PC-9 (cell line): ENCODE measurements at regions not wholly inside any gene's neighbourhood (a gene's known extent, or its start where the extent isn't known, plus 50 kb on each side); places are given as distances from the start of the nearest gene placed in this dataset.

Source experiments
- BruUV-seq: library from RNA; stranded (reverse); fragments of 400-500 nt; replicated peaks from 2 replicates; lab custom pipeline; 2021; lab: Mats Ljungman, UMichigan
- CTCF ChIA-PET: fragments of 300-600 bp; sonication (Branson Sonifier 250); formaldehyde crosslinking; loops from one replicate; lab custom pipeline; 2022; ENCODE audit warnings: antibody characterized with exemption; lab: Charles Lee
- POLR2A ChIA-PET: fragments of 300-600 bp; sonication (Branson Sonifier 250); formaldehyde crosslinking; loops from one replicate; lab custom pipeline; 2022; ENCODE audit warnings: antibody characterized with exemption; ENCODE audit not compliant: unreplicated experiment; lab: Charles Lee
- DNase-seq, 2 experiments: peaks; one replicate each; pipeline versions ENCODE4 v3.0.0 to v3.0.0-alpha.2; 2015 to 2022; ENCODE audit warnings: mixed read lengths in 1 of 2
- H2AFZ ChIP-seq: fragments of 200-600 bp; sonication (generic); 2 replicates; pipeline ENCODE4 v1.8.1; 2017; ENCODE audit warnings: antibody characterized with exemption
- H3F3A ChIP-seq: fragments of 200-600 bp; sonication (generic); 2 replicates; pipeline ENCODE4 v1.8.1; 2017; ENCODE audit warnings: antibody characterized with exemption, mild to moderate bottlenecking, low read depth; ENCODE audit not compliant: insufficient read depth
- H3K27ac ChIP-seq: fragments of 200-600 bp; sonication (generic); 2 replicates; pipeline ENCODE4 v1.6.1; 2016; ENCODE audit warnings: mixed run types
- H3K27me3 ChIP-seq: fragments of 200-600 bp; sonication (generic); 2 replicates; pipeline ENCODE4 v1.6.1; 2016; ENCODE audit warnings: low read depth, mixed run types; ENCODE audit not compliant: insufficient read depth
- H3K36me3 ChIP-seq: fragments of 200-600 bp; sonication (generic); 2 replicates; pipeline ENCODE4 v1.6.1; 2016; ENCODE audit warnings: low read depth, mixed run types
- H3K4me1 ChIP-seq: fragments of 200-600 bp; sonication (generic); replicated peaks from 2 replicates; pipeline ENCODE4 v1.6.1; 2016; ENCODE audit warnings: mixed run types; ENCODE audit not compliant: insufficient read depth
- H3K4me2 ChIP-seq: fragments of 200-600 bp; sonication (generic); 2 replicates; pipeline ENCODE4 v1.6.1; 2017; ENCODE audit warnings: mixed run types
- H3K4me3 ChIP-seq: fragments of 200-600 bp; sonication (generic); 2 replicates; pipeline ENCODE4 v1.6.1; 2016; ENCODE audit warnings: mixed run types
- H3K79me2 ChIP-seq: fragments of 200-600 bp; sonication (generic); 2 replicates; pipeline ENCODE4 v1.6.1; 2017; ENCODE audit warnings: low read depth, mixed run types
- H3K9me2 ChIP-seq: fragments of 200-600 bp; sonication (generic); 2 replicates; pipeline ENCODE4 v1.8.1; 2017; ENCODE audit warnings: mild to moderate bottlenecking; ENCODE audit not compliant: insufficient read depth
- H3K9me3 ChIP-seq: fragments of 200-600 bp; sonication (generic); 2 replicates; pipeline ENCODE4 v1.8.1; 2016; ENCODE audit warnings: low read depth; ENCODE audit not compliant: insufficient read depth
- H4K20me1 ChIP-seq: fragments of 200-600 bp; sonication (generic); 2 replicates; pipeline ENCODE4 v1.8.1; 2017; ENCODE audit not compliant: insufficient read depth
- EZH2 ChIP-seq: fragments of 200-600 bp; sonication (generic); IDR thresholded peaks from 2 replicates; pipeline ENCODE4 v1.8.0; 2017; ENCODE audit warnings: antibody characterized with exemption, low read depth
- intact Hi-C: fragments of 100-400 bp; cut with micrococcal nuclease; formaldehyde crosslinking; loops from one replicate; pipeline ENCODE4 v1.10.0; 2022; ENCODE audit not compliant: unreplicated experiment
- TF ChIP-seq, protein P1 (sequence below): fragments of 200-600 bp; sonication (generic); conservative IDR thresholded peaks from 2 replicates; pipeline ENCODE4 v1.6.1; 2017; ENCODE audit warnings: mixed run types, antibody characterized with exemption, mild to moderate bottlenecking, moderate library complexity

DNA sequence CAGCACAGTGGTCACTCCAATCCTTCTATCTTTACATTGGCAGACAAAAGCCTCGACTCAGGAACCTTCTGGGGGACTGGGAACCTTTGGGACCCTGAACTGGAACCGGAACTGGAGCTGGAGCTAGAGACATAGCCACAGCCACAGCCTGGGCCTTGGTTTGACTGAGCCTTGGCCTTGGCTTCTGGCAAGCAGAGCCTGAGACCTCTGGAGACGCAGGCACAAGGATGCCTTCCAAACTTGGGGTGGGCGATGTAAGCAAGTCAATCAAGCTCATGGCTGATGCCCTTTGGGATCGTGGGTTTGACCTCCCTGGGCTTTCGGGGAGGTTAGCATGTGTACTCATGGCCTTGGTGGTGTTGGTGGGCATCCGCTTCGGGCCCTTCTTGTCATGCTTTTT is 619.3 kb downstream of the MBD2 start:
- ChIA-PET POLR2A (no interaction called here), CTCF (no interaction called here)
- TF ChIP-seq EZH2: no peak
- TF ChIP-seq, protein P1, sequence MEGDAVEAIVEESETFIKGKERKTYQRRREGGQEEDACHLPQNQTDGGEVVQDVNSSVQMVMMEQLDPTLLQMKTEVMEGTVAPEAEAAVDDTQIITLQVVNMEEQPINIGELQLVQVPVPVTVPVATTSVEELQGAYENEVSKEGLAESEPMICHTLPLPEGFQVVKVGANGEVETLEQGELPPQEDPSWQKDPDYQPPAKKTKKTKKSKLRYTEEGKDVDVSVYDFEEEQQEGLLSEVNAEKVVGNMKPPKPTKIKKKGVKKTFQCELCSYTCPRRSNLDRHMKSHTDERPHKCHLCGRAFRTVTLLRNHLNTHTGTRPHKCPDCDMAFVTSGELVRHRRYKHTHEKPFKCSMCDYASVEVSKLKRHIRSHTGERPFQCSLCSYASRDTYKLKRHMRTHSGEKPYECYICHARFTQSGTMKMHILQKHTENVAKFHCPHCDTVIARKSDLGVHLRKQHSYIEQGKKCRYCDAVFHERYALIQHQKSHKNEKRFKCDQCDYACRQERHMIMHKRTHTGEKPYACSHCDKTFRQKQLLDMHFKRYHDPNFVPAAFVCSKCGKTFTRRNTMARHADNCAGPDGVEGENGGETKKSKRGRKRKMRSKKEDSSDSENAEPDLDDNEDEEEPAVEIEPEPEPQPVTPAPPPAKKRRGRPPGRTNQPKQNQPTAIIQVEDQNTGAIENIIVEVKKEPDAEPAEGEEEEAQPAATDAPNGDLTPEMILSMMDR: no peak
- H3K9me3 ChIP-seq: no peaks in the 10 kb centered on the region
- no peaks in the 10 kb centered on the region for H3K4me1 ChIP-seq
- no peak for DNase-seq
- peaks cover 5% of the 10 kb centered on the region for H3K27me3 ChIP-seq
- H3K36me3 ChIP-seq: no peaks in the 10 kb centered on the region
- H3F3A ChIP-seq: no peaks in the 10 kb centered on the region
- BruUV-seq: no TSS peak
- H3K27ac ChIP-seq: no peak overlapping the region
- H3K9me2 ChIP-seq: no peaks in the 10 kb centered on the region
- no peak overlapping the region for H2AFZ ChIP-seq
- H3K4me3 ChIP-seq: no peak overlapping the region
- intact Hi-C loops: no loop called here
- H3K79me2 ChIP-seq: no peaks in the 10 kb centered on the region
- H4K20me1 ChIP-seq: no peaks in the 10 kb centered on the region
- no peak overlapping the region for H3K4me2 ChIP-seq

DNA sequence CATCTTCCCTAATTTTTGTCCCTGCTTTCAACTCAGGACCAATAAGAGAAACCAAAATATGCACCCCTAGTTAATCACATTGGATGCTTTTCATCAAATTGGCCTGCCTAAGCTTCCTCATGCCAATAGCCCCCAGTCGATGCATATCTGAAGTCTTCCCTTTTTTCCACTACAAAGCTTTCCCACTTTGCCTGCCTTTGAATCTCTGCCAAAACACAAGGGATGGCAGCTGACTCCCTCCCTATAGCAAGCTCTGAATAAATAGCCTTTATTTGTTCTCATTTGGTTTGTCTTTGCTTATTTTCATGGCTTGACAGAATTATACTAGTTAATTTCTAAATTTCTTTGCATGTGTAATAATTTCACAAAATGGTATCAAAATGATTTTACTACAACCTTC is 621.2 kb downstream of the MBD2 start:
- no TSS peak for BruUV-seq

DNA sequence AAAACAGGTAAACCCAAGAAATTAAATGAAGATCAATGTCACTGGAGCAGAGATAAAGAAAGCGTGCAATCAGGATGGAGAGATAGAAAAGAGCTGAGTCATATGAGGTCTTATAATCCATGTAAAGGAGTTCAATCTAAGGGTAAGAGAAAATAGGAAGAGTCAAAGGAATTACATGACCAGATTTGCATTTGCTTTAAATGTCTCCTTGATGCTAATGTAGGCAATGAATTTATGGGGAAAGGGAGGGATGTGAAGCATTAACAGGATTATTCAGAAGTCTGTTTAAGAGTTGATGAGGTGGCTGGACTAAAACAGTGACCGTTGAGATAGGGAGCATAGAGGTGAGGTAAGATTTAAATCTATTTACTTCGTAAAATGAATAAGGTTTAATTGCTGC is 623.1 kb downstream of the MBD2 start:
- TF ChIP-seq EZH2: no peak
- TF ChIP-seq, protein P1: no peak
- no peak for DNase-seq
- POLR2A ChIA-PET: no interaction called here
- Histone ChIP-seq H3K27ac (no peak overlapping the region), H3K4me3 (no peak overlapping the region), H3K4me2 (no peak overlapping the region), H4K20me1 (no peaks in the 10 kb centered on the region), H3K36me3 (no peaks in the 10 kb centered on the region), H3K9me3 (no peaks in the 10 kb centered on the region), H2AFZ (no peak overlapping the region), H3K79me2 (no peaks in the 10 kb centered on the region), H3K9me2 (no peaks in the 10 kb centered on the region), H3K4me1 (no peaks in the 10 kb centered on the region), H3F3A (no peaks in the 10 kb centered on the region), H3K27me3 (peaks cover 5% of the 10 kb centered on the region)
- CTCF ChIA-PET: no interaction called here
- intact Hi-C loops: no loop called here
- no TSS peak for BruUV-seq

More for the DNA sequence above, 621.2 kb downstream of the MBD2 start:
- TF ChIP-seq, protein P1: no peak
- TF ChIP-seq EZH2: no peak
- no peak overlapping the region for H2AFZ ChIP-seq
- no peaks in the 10 kb centered on the region for H3K4me1 ChIP-seq
- no peak for DNase-seq
- no peak overlapping the region for H3K27ac ChIP-seq
- POLR2A ChIA-PET: no interaction called here
- CTCF ChIA-PET: no interaction called here
- no peaks in the 10 kb centered on the region for H3F3A ChIP-seq
- peaks cover 5% of the 10 kb centered on the region for H3K27me3 ChIP-seq
- H4K20me1 ChIP-seq: no peaks in the 10 kb centered on the region
- H3K36me3 ChIP-seq: no peaks in the 10 kb centered on the region
- no peak overlapping the region for H3K4me3 ChIP-seq
- H3K79me2 ChIP-seq: no peaks in the 10 kb centered on the region
- intact Hi-C loops: no loop called here
- no peaks in the 10 kb centered on the region for H3K9me3 ChIP-seq
- no peaks in the 10 kb centered on the region for H3K9me2 ChIP-seq
- H3K4me2 ChIP-seq: no peak overlapping the region
